Neural cell (in vitro differentiated cells): ENCODE measurements at regions not wholly inside any gene's neighbourhood (a gene's known extent, or its start where the extent isn't known, plus 50 kb on each side); places are given as distances from the start of the nearest gene placed in this dataset.

ENCODE experiments used
- H2AFZ ChIP-seq: fragments of 200-600, 300-800 bp; sonication (generic), shearing (Covaris generic); 2 replicates; pipeline ENCODE4 v1.6.0; 2014; ENCODE audit warnings: low read depth, mild to moderate bottlenecking, antibody characterized with exemption, low read length, moderate library complexity
- H3F3A ChIP-seq: fragments of 200-600 bp; shearing (Covaris generic); 2 replicates; pipeline ENCODE4 v1.6.1; 2016; ENCODE audit warnings: mild to moderate bottlenecking, moderate library complexity, mixed read lengths, antibody characterized with exemption, low read length; ENCODE audit not compliant: insufficient read depth, poor library complexity, severe bottlenecking
- H3K27ac ChIP-seq: fragments of 200-600, 300-800 bp; sonication (generic), shearing (Covaris generic); 2 replicates; pipeline ENCODE4 v1.5.1; 2014; ENCODE audit warnings: mild to moderate bottlenecking, low read length, moderate library complexity
- H3K27me3 ChIP-seq: fragments of 300-800, 200-600 bp; sonication (generic), shearing (Covaris generic); 2 replicates; pipeline ENCODE4 v1.6.0; 2014; ENCODE audit warnings: mild to moderate bottlenecking, low read depth, low read length, moderate library complexity; ENCODE audit not compliant: insufficient read depth
- H3K36me3 ChIP-seq: fragments of 300-800, 200-600 bp; sonication (generic), shearing (Covaris generic); 2 replicates; pipeline ENCODE4 v1.5.1; 2014; ENCODE audit warnings: mild to moderate bottlenecking, antibody characterized with exemption, low read length, moderate library complexity; ENCODE audit not compliant: insufficient read depth
- H3K4me2 ChIP-seq: fragments of 300-800, 200-600 bp; sonication (generic), shearing (Covaris generic); 2 replicates; pipeline ENCODE4 v1.6.0; 2014; ENCODE audit warnings: mild to moderate bottlenecking, low read length
- H3K4me3 ChIP-seq: fragments of 300-800, 200-600 bp; sonication (generic), shearing (Covaris generic); 2 replicates; pipeline ENCODE4 v1.5.1; 2014; ENCODE audit warnings: mild to moderate bottlenecking, low read length, moderate library complexity
- H3K79me2 ChIP-seq: fragments of 200-600 bp; shearing (Covaris generic); replicated peaks from 2 replicates; pipeline ENCODE4 v1.6.0; 2014; ENCODE audit warnings: mild to moderate bottlenecking, low read length, moderate library complexity; ENCODE audit not compliant: insufficient read depth
- H3K9ac ChIP-seq: fragments of 300-800, 200-600 bp; sonication (generic), shearing (Covaris generic); 2 replicates; pipeline ENCODE4 v1.6.1; 2016; ENCODE audit warnings: mild to moderate bottlenecking, low read length, mixed read lengths
- H3K9me2 ChIP-seq: fragments of 200-600 bp; shearing (Covaris generic); 2 replicates; pipeline ENCODE4 v1.6.1; 2016; ENCODE audit warnings: mild to moderate bottlenecking, low read length, mixed read lengths; ENCODE audit not compliant: insufficient read depth
- H3K9me3 ChIP-seq: fragments of 200-600, 300-800 bp; sonication (generic), shearing (Covaris generic); 2 replicates; pipeline ENCODE4 v1.6.1; 2016; ENCODE audit warnings: mild to moderate bottlenecking, mixed run types, low read length, moderate library complexity, mixed read lengths
- H4K20me1 ChIP-seq: fragments of 200-600 bp; shearing (Covaris generic); 2 replicates; pipeline ENCODE4 v1.6.1; 2016; ENCODE audit warnings: mild to moderate bottlenecking, mixed run types; ENCODE audit not compliant: insufficient read depth
- CTCF ChIP-seq: fragments of 450-650 bp; IDR thresholded peaks from 2 replicates; pipeline ENCODE4 v1.5.1; 2014; ENCODE audit warnings: antibody characterized with exemption, mild to moderate bottlenecking, moderate library complexity; ENCODE audit not compliant: poor library complexity, severe bottlenecking
- EP300 ChIP-seq: fragments of 450-650 bp; conservative IDR thresholded peaks from 2 replicates; pipeline ENCODE4 v1.6.1; 2014; ENCODE audit warnings: antibody characterized with exemption, mild to moderate bottlenecking, moderate library complexity; ENCODE audit not compliant: poor library complexity, severe bottlenecking
- EZH2 ChIP-seq: fragments of 200-600, 300-800 bp; shearing (Covaris generic), sonication (generic); IDR thresholded peaks from 2 replicates; pipeline ENCODE4 v1.6.1; 2014; ENCODE audit warnings: antibody characterized with exemption, low read length, borderline replicate concordance, mild to moderate bottlenecking; ENCODE audit not compliant: insufficient read depth, poor library complexity, severe bottlenecking
- MXI1 ChIP-seq: fragments of 450-650 bp; conservative IDR thresholded peaks from 2 replicates; pipeline ENCODE4 v1.6.1; 2014; ENCODE audit warnings: antibody characterized with exemption, mild to moderate bottlenecking; ENCODE audit not compliant: poor library complexity, severe bottlenecking
- POLR2AphosphoS5 ChIP-seq: IDR thresholded peaks from 2 replicates; pipeline ENCODE4 v1.6.1; 2012
- RAD21 ChIP-seq: fragments of 450-650 bp; conservative IDR thresholded peaks from 2 replicates; pipeline ENCODE4 v1.6.1; 2014; ENCODE audit warnings: antibody characterized with exemption, mild to moderate bottlenecking, moderate library complexity
- REST ChIP-seq: IDR thresholded peaks from 2 replicates; pipeline ENCODE4 v1.6.1; 2012; ENCODE audit warnings: borderline replicate concordance
- SMC3 ChIP-seq: fragments of 450-650 bp; conservative IDR thresholded peaks from 2 replicates; pipeline ENCODE4 v1.6.1; 2014; ENCODE audit warnings: antibody characterized with exemption, mild to moderate bottlenecking, moderate library complexity; ENCODE audit not compliant: poor library complexity
- TAF1 ChIP-seq: IDR thresholded peaks from 2 replicates; pipeline ENCODE4 v1.6.1; 2012; ENCODE audit warnings: low read depth

GRCh38 chr9:94014920-94015319, 59.8 kb upstream of the BARX1 start:
- H3K4me2 ChIP-seq = no peak overlapping the region
- no peak overlapping the region for H3K4me3 ChIP-seq
- no peaks in the 10 kb centered on the region for H4K20me1 ChIP-seq
- H3K9me2 ChIP-seq = no peaks in the 10 kb centered on the region
- H3K79me2 ChIP-seq = no peaks in the 10 kb centered on the region
- no peak overlapping the region for H2AFZ ChIP-seq
- H3K36me3 ChIP-seq = no peaks in the 10 kb centered on the region
- no peak overlapping the region for H3K9ac ChIP-seq
- H3K9me3 ChIP-seq = no peaks in the 10 kb centered on the region
- H3F3A ChIP-seq = no peaks in the 10 kb centered on the region
- no peak overlapping the region for H3K27ac ChIP-seq
- TF ChIP-seq CTCF (no peak), POLR2AphosphoS5 (no peak), SMC3 (no peak), TAF1 (no peak), RAD21 (no peak), EP300 (no peak), EZH2 (no peak), MXI1 (no peak), REST (no peak)
- H3K27me3 ChIP-seq = no peaks in the 10 kb centered on the region

GRCh38 chr9:94014066-94014654, 59.0 kb upstream of the BARX1 start:
- Histone ChIP-seq H4K20me1 (no peaks in the 10 kb centered on the region), H3K27ac (no peak overlapping the region), H2AFZ (no peak overlapping the region), H3K4me3 (no peak overlapping the region), H3K9ac (no peak overlapping the region), H3K4me2 (no peak overlapping the region), H3K27me3 (no peaks in the 10 kb centered on the region), H3F3A (no peaks in the 10 kb centered on the region), H3K79me2 (no peaks in the 10 kb centered on the region), H3K9me2 (no peaks in the 10 kb centered on the region), H3K36me3 (no peaks in the 10 kb centered on the region), H3K9me3 (no peaks in the 10 kb centered on the region)
- TF ChIP-seq POLR2AphosphoS5 = no peak
- no peak for TF ChIP-seq MXI1
- TF ChIP-seq REST = no peak
- TF ChIP-seq SMC3 = peak; percentile 83
- TF ChIP-seq EZH2 = no peak
- TF ChIP-seq EP300 = no peak
- peak; percentile 70 for TF ChIP-seq RAD21
- peak; percentile 71 for TF ChIP-seq CTCF
- no peak for TF ChIP-seq TAF1
